SK-N-MC (cell line): ENCODE measurements at regions not wholly inside any gene's neighbourhood (a gene's known extent, or its start where the extent isn't known, plus 50 kb on each side); places are given as distances from the start of the nearest gene placed in this dataset.

Source experiments
- EZH2 ChIP-seq: fragments of 200-600 bp; sonication (generic); IDR thresholded peaks from one replicate; pipeline ENCODE4 v1.6.1; 2017; ENCODE audit warnings: antibody characterized with exemption
- POLR2AphosphoS5 ChIP-seq: IDR thresholded peaks from 2 replicates; pipeline ENCODE4 v1.6.1; 2012; ENCODE audit warnings: mild to moderate bottlenecking, low read depth, low read length, borderline replicate concordance

GRCh38 chr9:117541181-117541580 lies 126.3 kb upstream of the ASTN2 start:
- TF ChIP-seq POLR2AphosphoS5: no peak
- no peak for TF ChIP-seq EZH2
